ENCODE measurements at regions not wholly inside any gene's neighbourhood (a gene's known extent, or its start where the extent isn't known, plus 50 kb on each side); places are given as distances from the start of the nearest gene placed in this dataset.

DNA sequence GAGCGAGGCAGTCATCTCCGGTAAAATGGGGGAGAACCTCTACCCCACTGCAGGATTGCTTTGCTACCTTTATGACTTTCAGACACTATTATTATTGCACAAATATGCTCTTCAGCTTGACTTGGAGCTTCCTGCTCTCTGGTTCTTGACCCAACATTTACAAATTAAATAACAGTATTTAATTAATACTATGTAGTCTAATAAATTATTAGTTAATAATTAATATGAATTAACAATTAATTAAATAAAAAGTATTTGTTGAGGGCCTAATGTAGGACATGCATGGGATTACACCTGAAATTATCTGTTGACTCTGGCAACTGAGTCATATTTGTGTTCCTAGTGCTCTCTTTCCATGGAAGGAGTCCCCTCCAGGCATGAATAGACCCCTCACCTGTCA is 359.9 kb downstream of the SIPA1L2 start:
- TF ChIP-seq, protein P1, sequence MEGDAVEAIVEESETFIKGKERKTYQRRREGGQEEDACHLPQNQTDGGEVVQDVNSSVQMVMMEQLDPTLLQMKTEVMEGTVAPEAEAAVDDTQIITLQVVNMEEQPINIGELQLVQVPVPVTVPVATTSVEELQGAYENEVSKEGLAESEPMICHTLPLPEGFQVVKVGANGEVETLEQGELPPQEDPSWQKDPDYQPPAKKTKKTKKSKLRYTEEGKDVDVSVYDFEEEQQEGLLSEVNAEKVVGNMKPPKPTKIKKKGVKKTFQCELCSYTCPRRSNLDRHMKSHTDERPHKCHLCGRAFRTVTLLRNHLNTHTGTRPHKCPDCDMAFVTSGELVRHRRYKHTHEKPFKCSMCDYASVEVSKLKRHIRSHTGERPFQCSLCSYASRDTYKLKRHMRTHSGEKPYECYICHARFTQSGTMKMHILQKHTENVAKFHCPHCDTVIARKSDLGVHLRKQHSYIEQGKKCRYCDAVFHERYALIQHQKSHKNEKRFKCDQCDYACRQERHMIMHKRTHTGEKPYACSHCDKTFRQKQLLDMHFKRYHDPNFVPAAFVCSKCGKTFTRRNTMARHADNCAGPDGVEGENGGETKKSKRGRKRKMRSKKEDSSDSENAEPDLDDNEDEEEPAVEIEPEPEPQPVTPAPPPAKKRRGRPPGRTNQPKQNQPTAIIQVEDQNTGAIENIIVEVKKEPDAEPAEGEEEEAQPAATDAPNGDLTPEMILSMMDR (IDR thresholded peaks at IDR 0.05): no peak
- TF ChIP-seq POLR2AphosphoS5 (IDR thresholded peaks at IDR 0.05) (no peak), POLR2A (IDR thresholded peaks at IDR 0.05; ENCODE audit: low read depth) (no peak), EP300 (IDR thresholded peaks at IDR 0.05) (no peak)

Measured in esophagus muscularis mucosa (tissue), 4 donors.